ENCODE measurements at regions not wholly inside any gene's neighbourhood (a gene's known extent, or its start where the extent isn't known, plus 50 kb on each side); places are given as distances from the start of the nearest gene placed in this dataset.

- TF ChIP-seq ZNF274 (IDR thresholded peaks at IDR 0.05; ENCODE audit: low read depth, low read length), result no peak
- TF ChIP-seq YY1 (IDR thresholded peaks at IDR 0.05; ENCODE audit: insufficient read depth, insufficient read length), result no peak
- no peak for TF ChIP-seq SUZ12 (IDR thresholded peaks at IDR 0.05; ENCODE audit: extremely low read depth, insufficient read depth, insufficient read length)
Measured at GRCh38 chr6:71114544-71114943, 157.7 kb upstream of the B3GAT2 start.

All from NT2/D1 (cell line).